Suprapubic skin (tissue), 4 donors: ENCODE measurements at regions not wholly inside any gene's neighbourhood (a gene's known extent, or its start where the extent isn't known, plus 50 kb on each side); places are given as distances from the start of the nearest gene placed in this dataset.

ENCODE experiments used
- CTCF ChIP-seq, 2 donors: fragments of 200-600 bp in 1 of 2; fragments of 450-650 bp in 1 of 2; sonication (generic) in 1 of 2; IDR thresholded peaks; one replicate each; pipeline ENCODE4 v1.5.1; 2016 to 2019; ENCODE audit warnings: antibody characterized with exemption in 2 of 2, mild to moderate bottlenecking in 1 of 2, moderate library complexity in 1 of 2
- EP300 ChIP-seq: sonication (generic); formaldehyde crosslinking; IDR thresholded peaks from one replicate; pipeline ENCODE4 v1.6.1; 2017; ENCODE audit warnings: antibody characterized with exemption
- POLR2A ChIP-seq, 2 donors: fragments of 450-650 bp; IDR thresholded peaks; one replicate each; pipeline ENCODE4 v1.6.1; 2017; ENCODE audit warnings: antibody characterized with exemption in 2 of 2, mild to moderate bottlenecking in 2 of 2, moderate library complexity in 2 of 2
- POLR2AphosphoS5 ChIP-seq, 3 donors: sonication (generic); formaldehyde crosslinking; IDR thresholded peaks; one replicate each; pipeline ENCODE4 v1.6.1; 2017; ENCODE audit warnings: antibody characterized with exemption in 3 of 3

- no peak for TF ChIP-seq POLR2A (IDR thresholded peaks at IDR 0.05)
- no peak for TF ChIP-seq CTCF (IDR thresholded peaks at IDR 0.05)
- TF ChIP-seq POLR2AphosphoS5 (IDR thresholded peaks at IDR 0.05), result no peak
- TF ChIP-seq EP300, result no peak
These were observed 477.4 kb downstream of the TCERG1L start for GRCh38 chr10:130834170-130834569.
